IPS-NIHi7 (cell line): ENCODE measurements at regions not wholly inside any gene's neighbourhood (a gene's known extent, or its start where the extent isn't known, plus 50 kb on each side); places are given as distances from the start of the nearest gene placed in this dataset.

Experiments used
- DNase-seq: peaks from one replicate; pipeline ENCODE4 v3.0.0; 2012; ENCODE audit warnings: mixed read lengths; ENCODE audit errors: extremely low spot score

DNA sequence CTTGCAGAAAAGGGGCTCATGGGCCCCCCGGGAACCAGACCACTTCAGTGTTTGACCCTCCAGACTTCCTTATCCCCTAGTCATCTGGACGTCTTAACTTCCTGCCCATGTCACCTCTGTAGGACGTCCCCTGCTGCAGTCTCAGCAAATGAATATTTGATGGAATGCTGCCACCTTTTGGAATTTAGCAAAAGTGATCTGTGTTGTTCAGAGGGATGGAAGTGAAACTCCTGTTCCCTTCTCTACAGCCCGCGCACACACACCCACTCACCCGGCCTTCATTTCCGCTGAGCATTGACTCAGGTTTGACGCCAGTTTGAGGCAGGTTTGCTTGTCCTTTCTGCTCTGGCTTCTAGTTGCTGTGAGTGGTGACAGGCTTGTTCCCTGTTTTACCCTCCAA, 507.2 kb upstream of the EEF2KMT start:
- no peak for DNase-seq

DNA sequence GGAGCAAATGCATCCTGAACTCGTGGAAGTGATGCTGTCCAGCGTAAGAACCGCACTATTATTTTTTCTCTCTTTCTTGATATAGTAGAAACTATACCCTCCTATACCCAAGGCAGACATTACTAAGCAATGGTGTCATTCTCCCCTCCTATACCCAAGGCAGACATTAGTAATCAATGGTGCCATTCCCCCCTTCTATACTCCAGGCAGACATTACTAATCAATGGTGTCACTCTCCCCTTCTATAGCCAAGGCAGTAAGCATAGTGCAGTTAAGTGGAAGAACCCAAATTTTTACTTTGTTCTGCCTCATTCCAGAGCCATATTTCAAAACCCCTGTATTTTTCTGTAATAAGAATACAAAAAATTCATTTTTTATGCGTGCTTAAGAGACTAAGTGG, 506.2 kb upstream of the EEF2KMT start:
- no peak for DNase-seq

DNA sequence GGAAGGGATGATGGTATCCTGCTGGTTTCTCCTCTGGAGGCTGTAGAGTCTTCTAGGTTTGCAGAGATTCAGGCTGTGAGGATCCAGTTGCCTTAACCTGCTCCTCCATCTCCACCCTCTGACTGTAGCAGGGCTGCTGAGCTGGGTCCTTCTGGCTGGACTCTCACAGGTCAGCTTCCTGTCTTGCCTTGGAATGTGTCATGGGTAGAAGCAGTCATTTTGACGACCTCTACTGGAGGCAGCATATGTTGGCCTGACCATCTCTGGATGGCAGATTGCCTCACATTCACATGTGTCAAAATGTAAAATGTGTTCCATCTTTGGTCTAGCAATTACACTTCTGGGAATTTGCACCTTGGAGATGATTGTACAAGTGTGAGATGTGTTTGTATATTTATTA, 504.4 kb upstream of the EEF2KMT start:
- DNase-seq, result no peak

DNA sequence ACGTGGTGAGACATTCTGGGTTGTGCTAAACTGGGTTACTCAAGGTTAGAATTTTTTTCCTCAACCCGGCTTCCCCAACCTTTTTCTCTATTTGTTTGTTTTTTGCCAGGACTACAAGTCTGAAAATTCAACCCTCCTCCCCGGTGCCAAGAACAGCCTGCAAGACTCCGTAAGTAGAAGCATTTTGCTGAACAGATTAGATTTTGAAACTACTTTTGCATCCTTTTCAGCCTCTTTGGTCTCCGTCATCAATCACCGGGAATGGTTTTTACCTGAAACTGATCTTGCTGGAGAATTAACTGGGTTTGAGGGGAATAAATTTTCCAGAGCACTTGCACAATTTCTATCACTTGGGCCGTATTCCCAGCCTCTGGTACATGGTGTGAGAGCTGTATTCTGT, 501.2 kb upstream of the EEF2KMT start:
- no peak for DNase-seq

DNA sequence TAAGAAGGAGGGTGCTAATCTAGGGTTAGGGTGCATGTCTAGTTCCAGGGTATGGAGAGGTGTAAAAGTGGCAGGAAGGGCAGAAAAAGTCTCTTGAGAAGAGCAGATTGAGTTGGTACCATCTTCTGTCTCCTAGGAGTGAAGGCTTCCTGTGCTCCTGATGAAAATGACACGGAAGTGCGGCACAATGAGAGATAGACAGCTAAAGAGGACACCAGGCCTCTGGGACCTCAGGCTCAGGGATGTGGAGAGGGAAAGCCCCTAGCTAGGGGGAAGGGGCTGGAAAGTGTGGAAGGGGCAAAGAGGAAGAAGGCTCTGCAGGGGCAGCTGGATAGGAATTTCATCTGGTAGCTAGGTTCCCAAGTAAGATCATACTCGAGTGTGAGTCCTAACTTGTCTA, 498.3 kb upstream of the EEF2KMT start:
- no peak for DNase-seq

DNA sequence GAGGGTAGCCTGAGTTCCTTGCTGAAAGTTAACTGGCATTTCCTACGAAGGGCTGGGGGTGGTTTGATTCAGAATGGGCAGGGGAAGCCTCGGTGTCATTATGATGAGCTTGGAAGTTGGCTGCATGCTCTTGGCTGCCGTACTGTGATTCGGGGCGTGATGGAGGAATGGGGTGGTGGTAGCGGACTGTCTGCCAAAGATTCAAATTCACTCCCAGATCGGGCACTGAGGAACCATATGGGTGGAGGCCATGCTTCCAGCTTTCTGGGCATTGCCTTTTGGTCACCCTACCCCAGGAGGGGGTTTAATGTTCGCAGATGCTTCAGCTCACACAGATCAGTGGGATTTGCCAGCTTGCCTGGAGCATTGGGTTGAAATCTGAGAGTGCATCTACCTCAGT, 492.8 kb upstream of the EEF2KMT start:
- no peak for DNase-seq

DNA sequence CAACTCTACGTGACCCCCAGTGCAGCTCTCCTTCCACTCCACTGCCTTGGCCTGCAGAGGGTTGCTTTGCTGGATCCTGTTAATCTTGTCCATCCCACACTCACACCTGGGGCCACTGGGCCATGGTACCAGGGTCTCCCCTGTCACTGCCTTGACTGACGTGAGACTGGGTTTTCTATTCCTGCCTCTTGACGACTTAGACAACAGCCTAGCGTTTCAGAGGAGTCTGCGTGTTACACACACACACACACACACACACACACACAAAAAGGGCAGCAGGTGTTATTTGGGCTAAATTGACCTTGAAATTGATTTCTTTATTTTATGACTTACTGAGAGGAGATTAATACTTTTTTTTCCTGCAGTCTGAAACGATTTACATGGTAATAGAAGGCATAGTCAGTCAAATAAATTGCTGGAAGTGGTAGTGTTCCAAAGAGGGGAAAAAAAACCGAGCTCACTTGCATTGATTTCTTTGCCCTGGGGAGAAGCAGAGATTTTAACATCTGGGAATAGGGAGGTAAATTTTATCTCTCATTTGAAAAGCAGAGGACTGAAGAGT, 492.3 kb upstream of the EEF2KMT start:
- no peak for DNase-seq

DNA sequence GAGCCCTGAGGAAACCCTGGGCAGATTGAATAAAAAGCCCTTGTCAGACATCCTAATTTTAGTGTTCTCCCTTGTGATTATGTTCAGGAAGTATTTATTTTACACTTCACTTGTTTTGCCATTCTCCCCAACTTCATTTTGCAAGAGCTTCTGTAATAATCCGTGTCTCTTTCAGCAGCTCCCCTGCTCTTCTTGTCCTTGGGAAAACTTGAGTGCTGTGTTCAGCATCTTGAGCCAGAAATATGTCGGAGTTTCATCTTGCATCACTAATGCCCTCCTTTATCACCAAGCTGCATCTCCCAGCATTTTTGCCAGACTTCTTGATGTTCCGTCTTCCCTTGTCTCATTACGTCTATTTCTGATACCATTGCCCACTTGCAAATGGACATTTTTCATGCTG, 486.5 kb upstream of the EEF2KMT start:
- DNase-seq, result no peak

DNA sequence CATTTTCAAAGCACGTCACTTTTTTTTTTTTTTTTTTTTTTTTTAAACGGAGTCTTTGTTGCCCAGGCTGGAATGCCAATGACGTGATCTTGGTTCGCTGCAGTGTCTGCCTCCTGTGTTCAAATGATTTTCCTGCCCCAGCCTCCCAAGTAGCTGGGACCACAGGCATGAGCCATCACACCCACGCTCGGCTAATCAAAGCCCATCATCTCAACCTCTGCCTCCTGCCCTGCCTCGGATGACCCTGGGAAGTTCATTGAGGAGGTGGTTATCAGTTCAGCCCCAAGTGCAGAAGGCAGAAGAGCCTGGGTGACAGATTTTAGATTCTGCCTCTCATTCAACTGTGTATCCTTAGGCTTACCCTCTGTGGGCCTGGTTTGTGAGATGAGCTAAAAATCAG, 484.9 kb upstream of the EEF2KMT start:
- DNase-seq, result no peak

DNA sequence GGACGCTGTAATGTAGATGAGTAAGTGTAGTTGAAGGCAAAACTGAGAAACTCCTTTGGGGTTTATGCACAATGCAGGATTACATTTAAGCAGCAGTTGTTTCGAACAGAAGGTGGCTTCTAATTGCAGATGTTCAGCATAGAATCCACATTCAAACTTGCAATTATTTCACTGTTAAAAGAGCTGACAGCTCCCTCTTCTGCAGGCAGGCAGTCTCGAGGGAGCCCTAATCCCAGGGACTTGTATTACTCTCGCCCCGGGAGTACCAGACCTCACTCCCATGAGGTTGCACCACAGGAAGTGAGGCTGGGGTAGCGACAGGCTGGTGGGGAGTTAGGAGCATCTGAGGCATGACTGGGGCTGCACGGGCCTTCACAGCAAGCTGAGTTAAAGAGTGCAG, 484.3 kb upstream of the EEF2KMT start:
- DNase-seq, result no peak

DNA sequence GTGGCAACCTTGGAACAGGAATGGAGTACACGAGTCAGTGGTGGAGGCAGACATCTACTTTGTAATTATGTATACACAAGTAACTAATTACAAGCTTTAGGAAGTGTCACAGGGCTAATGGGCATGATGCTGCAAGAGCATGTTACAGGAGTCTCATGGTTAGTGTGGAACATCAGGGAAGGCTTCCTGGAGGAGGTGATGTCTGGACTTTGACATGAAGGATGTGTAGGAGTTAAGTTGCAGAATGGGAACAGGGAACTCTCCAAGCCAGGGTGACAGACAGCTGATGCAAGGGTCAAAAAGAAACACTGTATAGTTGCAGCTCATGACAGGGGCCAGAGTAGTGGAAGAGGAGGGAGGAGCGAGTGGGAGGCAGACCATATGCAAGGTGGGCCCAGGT, 483.8 kb upstream of the EEF2KMT start:
- no peak for DNase-seq

DNA sequence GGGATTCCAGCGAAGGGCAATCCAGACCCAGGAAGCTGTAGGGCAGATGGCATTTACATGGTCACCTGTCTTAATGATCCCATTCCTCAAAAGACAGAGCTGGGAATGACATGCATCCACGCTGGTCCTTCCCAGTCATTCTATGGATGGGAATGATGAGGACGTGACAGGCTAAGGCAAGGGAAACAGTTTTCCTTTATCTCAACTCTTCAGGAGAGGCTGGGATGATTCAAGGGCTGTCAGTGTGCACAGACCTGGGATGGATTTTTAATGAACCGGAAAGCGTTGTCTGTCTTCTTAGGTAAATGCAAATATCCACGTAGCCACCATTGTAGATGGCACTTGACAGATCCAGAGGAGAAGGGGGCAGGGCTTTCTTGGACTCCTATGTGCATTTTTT, 483.2 kb upstream of the EEF2KMT start:
- no peak for DNase-seq

DNA sequence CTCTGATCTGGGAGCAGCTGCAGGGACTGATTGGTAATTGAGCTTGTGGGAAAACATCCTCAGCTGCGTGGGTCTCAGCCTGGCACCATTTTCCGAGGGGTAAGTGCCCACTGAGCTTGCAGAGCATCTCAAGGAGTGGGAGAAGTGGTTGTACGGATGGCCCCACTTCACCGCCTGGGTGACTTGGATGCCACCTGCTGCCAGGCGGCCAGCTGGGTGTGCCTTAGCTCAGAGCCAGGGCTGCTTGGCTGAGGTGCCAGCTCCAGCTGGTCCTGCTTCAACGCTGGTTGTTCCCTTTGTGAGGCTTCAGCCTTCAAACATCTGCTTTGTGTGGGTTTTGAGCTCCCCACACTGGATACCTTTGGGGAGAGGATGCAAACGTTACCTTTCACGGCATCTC, 482.7 kb upstream of the EEF2KMT start:
- DNase-seq, result no peak

DNA sequence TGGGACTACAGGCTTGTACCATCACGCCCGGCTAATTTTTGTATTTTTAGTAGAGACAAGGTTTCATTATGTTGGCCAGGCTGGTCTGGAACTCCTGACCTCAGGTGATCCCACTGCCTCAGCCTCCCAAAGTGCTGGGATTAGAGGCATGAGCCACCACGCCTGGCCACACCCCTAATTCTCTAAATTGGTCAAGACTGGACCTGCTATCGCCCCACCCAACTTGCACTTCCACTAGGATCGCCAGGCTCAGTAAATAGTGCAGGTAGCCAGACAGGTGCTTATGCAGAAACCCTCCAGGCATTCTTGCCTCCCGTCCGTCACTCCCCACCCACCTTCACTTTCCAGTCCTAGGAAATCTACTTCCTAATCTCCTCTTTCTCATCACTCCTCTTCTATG, 481.4 kb upstream of the EEF2KMT start:
- DNase-seq, result no peak

DNA sequence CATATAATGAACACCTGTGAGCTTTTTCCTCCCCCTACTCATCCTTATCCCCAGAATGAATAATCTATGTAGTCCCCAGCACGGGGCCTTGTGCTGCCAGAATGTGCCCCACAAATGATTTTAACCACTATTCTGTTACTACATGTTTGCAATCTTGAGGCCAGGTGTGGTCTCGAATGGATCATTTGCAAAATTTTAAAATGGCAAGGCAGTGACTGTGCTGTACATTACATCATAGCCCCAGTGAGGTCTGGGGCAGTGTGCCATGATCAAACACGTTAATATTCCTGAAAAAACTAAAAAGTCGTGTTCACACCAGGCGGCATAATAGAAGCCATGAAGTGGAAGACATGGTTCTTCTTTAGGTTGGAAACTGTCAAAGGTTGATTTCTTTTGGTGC, 479.9 kb upstream of the EEF2KMT start:
- DNase-seq, result no peak

DNA sequence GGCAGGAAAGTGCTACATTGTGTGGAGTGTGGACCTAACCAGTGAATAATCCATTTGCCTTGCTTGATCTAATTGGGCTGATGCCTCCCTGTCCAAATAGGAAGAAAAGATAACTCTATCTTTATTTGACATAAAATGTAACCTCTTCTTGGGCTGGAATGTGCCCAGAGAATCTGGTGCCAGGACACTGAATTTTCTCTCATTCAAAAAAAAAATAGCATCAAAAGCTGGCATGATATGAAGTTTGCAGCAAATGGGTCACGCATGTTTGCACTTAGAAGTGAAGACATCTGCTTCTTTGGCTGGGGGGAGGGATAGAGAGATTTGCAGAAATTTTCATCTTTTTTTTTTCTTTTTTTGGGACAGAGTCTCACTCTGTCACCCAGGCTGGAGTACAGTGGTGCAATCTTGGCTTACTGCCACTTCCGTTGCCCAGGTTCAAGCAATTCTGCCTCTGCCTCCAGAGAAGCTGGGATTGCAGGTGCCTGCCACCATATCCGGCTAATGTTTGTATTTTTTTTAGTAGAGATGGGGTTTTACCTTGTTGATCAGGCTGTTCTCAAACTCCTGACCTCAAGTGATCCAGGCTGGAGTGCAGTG, 478.2 kb upstream of the EEF2KMT start:
- no peak for DNase-seq

DNA sequence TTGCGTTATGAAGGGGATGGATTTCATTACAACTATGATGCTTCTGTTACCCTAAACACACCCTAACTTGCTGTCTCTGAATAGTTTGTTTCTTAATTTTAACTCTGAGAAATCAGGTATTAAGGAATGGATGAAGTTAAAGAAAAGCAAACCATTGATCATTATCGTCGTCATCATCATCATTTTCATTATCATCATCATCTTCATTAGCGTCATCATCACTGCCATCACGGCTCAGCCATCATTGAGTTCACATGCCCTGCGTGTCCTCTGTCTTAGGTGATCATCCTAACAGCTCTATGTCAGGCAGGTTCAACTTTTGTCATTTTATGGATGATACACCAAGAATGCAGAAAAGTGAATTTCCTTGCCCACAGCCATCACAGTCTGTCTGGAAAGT, 477.5 kb upstream of the EEF2KMT start:
- no peak for DNase-seq

DNA sequence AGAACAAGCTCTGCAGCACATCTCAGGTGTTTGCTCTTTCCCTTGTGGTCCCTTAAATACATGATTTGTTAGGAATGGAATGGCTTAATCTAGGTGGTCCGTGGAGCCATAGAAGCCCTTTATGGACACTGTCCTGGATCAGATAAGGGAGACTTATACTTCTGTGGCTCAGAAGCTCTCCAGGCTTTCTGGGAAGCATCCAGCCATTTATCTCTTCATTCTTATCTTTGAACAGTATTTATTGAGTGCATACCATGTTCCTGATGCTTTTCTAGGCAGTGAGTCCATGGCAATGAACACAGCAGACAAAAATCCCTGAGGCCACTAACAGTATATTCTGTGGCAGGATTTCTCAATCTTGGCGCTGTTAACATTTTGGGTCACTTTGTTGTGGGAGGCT, 474.5 kb upstream of the EEF2KMT start:
- DNase-seq, result no peak

DNA sequence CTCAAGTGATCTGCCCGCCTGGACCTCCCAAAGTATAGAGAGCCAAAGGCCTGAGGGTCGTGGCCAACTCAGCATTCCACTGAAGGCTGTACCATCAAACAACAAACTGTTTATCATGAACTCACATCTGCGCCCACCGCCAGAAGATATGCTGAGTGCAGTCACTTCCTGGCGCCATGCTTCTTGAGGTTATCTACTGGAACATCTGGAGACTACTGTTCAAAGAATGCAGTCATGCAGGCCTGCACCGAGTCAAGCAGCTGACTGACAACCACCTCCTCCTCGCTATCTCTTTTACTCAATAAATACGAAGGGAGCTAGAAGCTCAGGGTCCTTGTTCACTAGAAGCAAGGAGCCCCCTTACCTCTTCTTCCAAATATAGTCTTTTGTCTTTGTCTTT, 473.9 kb upstream of the EEF2KMT start:
- no peak for DNase-seq

DNA sequence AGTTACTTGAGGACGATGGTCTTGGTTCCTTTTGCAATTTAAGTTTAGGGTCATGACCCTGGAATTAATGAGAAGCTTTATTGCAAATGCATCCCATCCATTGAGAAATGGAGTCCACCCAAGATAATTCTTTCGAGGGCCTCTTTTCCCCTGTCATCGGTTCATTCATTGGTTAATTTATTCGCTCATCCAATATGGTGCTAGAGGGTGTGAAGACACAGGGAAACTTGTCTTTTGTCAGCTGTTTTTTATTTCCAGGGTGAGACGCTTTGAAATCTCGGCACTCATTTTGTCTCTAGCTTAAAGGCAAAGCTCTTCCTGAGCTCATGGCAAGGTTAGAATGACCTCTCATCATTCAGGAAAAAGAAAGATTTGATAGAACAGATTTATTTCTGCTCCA, 464.2 kb upstream of the EEF2KMT start:
- DNase-seq, result no peak

DNA sequence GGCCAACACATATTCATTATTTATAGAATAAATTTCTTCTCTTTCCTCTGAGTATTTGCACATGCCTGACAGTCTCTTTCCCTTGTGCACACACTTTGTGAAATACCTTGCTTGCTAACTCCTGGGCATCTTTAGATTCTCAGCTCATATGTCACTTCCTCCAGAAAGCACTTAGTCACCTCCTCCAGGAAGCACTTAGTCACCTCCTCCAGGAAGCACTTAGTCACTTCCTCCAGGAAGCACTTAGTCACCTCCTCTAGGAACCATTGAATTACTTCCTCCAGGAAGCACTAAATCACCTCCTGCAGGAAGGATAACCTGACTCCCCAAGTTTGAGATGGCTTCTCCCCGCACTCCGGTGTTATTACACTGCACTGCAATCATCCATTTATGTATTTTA, 462.5 kb upstream of the EEF2KMT start:
- DNase-seq, result no peak

DNA sequence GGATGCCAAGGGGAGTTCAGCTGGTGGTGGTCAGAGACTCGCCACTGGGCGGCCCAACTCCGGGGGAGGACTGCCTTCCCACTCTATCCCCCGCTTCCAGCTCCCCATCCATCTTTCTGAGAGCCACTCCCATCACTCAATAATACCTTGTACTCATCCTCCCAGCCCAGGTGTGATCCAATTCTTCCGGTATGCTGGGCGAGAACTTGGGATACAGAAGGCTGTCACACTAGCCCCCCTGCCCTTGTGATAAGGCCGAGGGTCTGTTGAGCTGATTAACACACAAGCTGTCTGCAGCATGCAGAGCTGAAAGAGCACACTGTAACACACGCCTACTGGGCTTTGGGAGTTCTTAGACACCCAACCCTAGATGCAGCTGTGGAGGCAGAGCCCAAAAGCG, 460.4 kb upstream of the EEF2KMT start:
- no peak for DNase-seq

DNA sequence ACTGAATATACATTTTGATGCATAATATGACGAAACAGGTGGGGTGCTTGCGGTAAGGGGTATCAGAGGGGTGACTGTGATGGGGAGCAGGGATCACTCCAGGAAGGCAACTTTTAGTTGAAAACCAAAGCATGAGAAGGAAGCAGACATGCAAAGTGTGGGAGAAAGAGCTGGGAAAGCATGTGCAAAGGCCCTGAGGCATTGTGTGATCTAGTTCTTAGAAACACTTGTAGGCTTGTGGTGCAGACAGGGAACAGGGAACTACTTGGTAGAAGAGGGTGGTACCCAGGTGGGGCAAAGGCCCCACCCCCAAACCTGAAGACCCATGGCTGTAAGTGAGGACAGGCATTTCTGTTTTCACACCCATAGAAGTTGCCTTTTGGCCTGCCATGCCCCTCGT, 459.9 kb upstream of the EEF2KMT start:
- no peak for DNase-seq

DNA sequence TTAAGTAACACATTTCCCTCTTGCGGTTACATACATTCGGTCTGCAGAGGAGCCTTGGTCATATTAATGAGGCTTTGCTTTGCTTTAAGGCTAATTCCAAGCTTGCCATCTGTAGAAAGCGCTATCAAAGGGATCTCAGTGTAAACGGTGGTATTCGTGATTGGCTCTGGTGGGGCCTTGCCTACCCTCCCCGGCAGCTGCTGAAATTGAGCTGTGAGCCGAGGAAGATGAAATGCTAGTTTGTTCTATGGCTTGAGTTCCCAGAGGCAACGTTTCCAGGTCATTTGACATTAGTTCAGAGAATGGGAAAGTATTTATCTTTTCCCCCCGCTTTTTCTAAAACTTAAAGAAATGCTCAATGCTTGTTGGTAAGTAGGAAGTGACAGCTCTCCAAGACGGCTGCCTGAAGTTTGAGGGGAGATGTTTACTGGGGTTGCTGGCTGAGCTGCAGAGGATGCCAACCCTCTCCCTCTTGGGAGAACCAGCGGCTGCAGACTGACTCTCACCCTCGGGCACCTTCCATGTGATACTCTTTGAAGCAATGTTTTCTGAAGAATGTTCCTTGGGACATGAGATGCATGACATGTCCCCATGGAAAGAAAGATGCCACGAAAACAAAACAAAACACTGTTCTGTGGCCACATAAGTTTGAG, 458.7 kb upstream of the EEF2KMT start:
- no peak for DNase-seq
